Upper lobe of left lung (tissue), 6 donors: ENCODE measurements at regions not wholly inside any gene's neighbourhood (a gene's known extent, or its start where the extent isn't known, plus 50 kb on each side); places are given as distances from the start of the nearest gene placed in this dataset.

ENCODE experiments used
- ATAC-seq, 2 donors: fragments of 200-7000 bp; cut with Tn5 transposase; one replicate each; pipeline ENCODE4 v1.9.1; 2022; ENCODE audit warnings: mild to moderate bottlenecking in 2 of 2, moderate library complexity in 2 of 2; ENCODE audit not compliant: low FRiP score in 2 of 2
- DNase-seq, 2 donors: peaks; one replicate each; pipeline ENCODE4 v3.0.0-alpha.2; 2019 to 2020
- H3K27ac ChIP-seq, 4 donors: fragments of 200-600 bp; sonication (generic); one replicate each; pipeline ENCODE4 v1.5.1; 2016 to 2019
- H3K27me3 ChIP-seq, 4 donors: fragments of 200-600 bp; sonication (generic); one replicate each; pipeline ENCODE4 v1.5.1; 2017 to 2019
- H3K36me3 ChIP-seq, 4 donors: fragments of 200-600 bp; sonication (generic); one replicate each; pipeline ENCODE4 v1.5.1; 2016 to 2019
- H3K4me1 ChIP-seq, 4 donors: fragments of 200-600 bp; sonication (generic); one replicate each; pipeline ENCODE4 v1.5.1; 2018 to 2019
- H3K4me3 ChIP-seq, 4 donors: fragments of 200-600 bp; sonication (generic); one replicate each; pipeline ENCODE4 v1.5.1; 2017 to 2019; ENCODE audit warnings: mild to moderate bottlenecking in 2 of 4, moderate library complexity in 1 of 4
- H3K9me3 ChIP-seq, 4 donors: fragments of 200-600 bp; sonication (generic); one replicate each; pipeline ENCODE4 v1.5.1; 2018 to 2019
- EP300 ChIP-seq, 4 donors: sonication (generic); formaldehyde crosslinking; IDR thresholded peaks; one replicate each; pipeline ENCODE4 v1.5.1; 2017; ENCODE audit warnings: antibody characterized with exemption in 4 of 4, control low read depth in 2 of 4
- POLR2A ChIP-seq, 4 donors: fragments of 450-650 bp; IDR thresholded peaks; one replicate each; pipeline ENCODE4 v1.5.1; 2016 to 2017; ENCODE audit warnings: antibody characterized with exemption in 4 of 4, mild to moderate bottlenecking in 2 of 4
- POLR2AphosphoS5 ChIP-seq, 2 donors: sonication (generic); formaldehyde crosslinking; IDR thresholded peaks; one replicate each; pipeline ENCODE4 v1.5.1; 2017; ENCODE audit warnings: antibody characterized with exemption in 2 of 2
- WGBS, 2 donors: methylation state at CpG; one replicate each; pipeline ENCODE4 v1.1.5; 2017 to 2018; 5-methylcytosine and 5-hydroxymethylcytosine counted together
- TF ChIP-seq, protein P1 (sequence below), 6 experiments: fragments of 450-650 bp in 4 of 6; fragments of 200-600 bp in 2 of 6; sonication (generic) in 2 of 6; IDR thresholded peaks; one replicate each; pipeline ENCODE4 v1.5.1; 2016 to 2019; ENCODE audit warnings: antibody characterized with exemption in 6 of 6
- donor health status: DM: no; HTN: no; CAD: no; lungs with moderate emphysema.
- donor health status: DM: no; HTN: yes; CAD: no; lungs with severe emphysema.

DNA sequence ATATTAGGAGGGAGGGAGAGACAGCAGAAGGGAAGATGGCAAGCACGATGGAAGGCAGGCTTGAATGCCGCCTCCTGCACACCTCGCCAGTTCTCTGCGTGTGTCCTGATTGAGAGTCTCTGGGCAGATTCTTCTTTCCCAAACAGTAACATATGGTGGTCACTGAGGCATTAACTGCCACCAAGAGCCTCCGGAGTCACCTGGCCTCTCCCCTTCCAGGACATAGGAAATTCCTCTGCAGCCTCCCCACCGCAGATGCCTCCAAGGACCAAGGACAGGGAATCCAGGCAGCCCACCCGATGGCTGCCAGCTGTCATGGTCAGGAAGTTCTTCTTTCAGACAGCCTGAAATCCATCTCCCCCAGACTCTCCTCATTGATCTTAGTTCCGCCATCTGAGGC is 149.3 kb downstream of the ENGASE start:
- Histone ChIP-seq H3K4me1 (peaks cover 0 to 12% (median 2%) of the 10 kb centered on the region in 4 donors), H3K27ac (no peak overlapping the region), H3K9me3 (no peaks in the 10 kb centered on the region), H3K4me3 (no peak overlapping the region), H3K27me3 (peaks cover 0 to 31% (median 10%) of the 10 kb centered on the region in 4 donors), H3K36me3 (no peaks in the 10 kb centered on the region)
- no peak for DNase-seq
- WGBS, 2 donors = 52 to 71% methylated on average over 8 of the region's 8 CpGs
- TF ChIP-seq, protein P1, sequence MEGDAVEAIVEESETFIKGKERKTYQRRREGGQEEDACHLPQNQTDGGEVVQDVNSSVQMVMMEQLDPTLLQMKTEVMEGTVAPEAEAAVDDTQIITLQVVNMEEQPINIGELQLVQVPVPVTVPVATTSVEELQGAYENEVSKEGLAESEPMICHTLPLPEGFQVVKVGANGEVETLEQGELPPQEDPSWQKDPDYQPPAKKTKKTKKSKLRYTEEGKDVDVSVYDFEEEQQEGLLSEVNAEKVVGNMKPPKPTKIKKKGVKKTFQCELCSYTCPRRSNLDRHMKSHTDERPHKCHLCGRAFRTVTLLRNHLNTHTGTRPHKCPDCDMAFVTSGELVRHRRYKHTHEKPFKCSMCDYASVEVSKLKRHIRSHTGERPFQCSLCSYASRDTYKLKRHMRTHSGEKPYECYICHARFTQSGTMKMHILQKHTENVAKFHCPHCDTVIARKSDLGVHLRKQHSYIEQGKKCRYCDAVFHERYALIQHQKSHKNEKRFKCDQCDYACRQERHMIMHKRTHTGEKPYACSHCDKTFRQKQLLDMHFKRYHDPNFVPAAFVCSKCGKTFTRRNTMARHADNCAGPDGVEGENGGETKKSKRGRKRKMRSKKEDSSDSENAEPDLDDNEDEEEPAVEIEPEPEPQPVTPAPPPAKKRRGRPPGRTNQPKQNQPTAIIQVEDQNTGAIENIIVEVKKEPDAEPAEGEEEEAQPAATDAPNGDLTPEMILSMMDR (IDR thresholded peaks at IDR 0.05) = no peak
- TF ChIP-seq POLR2AphosphoS5 (IDR thresholded peaks at IDR 0.05) (no peak), POLR2A (IDR thresholded peaks at IDR 0.05) (no peak), EP300 (IDR thresholded peaks at IDR 0.05) (no peak)
- no peak for ATAC-seq

DNA sequence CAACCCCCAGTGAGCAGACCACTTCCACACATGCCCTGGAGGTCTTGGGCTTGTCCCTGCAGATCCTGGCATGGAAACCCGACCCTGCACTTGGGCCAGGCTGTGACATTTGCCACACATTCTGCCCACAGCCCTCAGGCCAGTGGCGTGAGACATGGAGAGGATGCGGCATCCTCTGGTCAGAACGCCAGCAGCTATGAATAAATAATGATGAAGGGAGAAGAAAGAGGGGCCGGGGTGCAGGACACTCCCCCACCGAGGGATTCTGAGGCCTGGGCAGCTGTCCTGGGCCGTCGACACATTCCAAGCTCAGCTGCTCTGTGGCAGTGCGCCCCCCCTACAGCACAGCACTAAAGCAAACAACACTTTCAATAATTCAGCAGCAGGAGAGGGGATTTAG is 148.8 kb downstream of the ENGASE start:
- 41 to 51% methylated on average over 9 of the region's 9 CpGs for WGBS, 2 donors
- Histone ChIP-seq H3K27me3 (peaks cover 0 to 31% (median 10%) of the 10 kb centered on the region in 4 donors), H3K9me3 (no peaks in the 10 kb centered on the region), H3K27ac (no peak overlapping the region), H3K4me1 (peaks cover 0 to 12% (median 2%) of the 10 kb centered on the region in 4 donors), H3K4me3 (no peak overlapping the region), H3K36me3 (no peaks in the 10 kb centered on the region)
- ATAC-seq (no peak), DNase-seq (no peak)
- TF ChIP-seq EP300 (IDR thresholded peaks at IDR 0.05) (no peak), POLR2AphosphoS5 (IDR thresholded peaks at IDR 0.05) (no peak)
- TF ChIP-seq, protein P1 (IDR thresholded peaks at IDR 0.05) = no peak

DNA sequence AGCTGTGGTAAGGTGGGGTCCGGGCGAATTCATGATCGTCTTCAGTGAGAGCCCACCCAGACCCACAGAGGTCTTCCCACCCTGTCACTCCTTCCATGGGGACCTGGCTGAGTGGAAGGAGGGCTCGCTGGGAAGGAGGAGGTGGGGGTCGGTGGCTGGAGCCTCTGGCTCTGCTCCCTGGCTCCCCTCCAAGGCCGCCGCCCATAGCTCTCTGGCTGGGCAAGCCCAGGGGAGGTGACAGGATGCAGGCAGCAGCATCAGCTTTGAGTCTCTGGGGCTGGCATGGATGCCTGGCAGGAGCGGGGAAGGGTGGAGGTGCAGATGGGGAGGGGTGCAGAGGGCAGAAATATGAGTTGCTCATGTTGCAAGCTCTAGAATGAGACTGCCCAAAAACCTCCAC is 147.0 kb downstream of the ENGASE start:
- H3K27ac ChIP-seq = no peak overlapping the region
- DNase-seq = no peak
- H3K9me3 ChIP-seq = no peaks in the 10 kb centered on the region
- WGBS, 2 donors = 63 to 80% methylated on average over 1 to 7 of the region's 8 CpGs
- H3K4me1 ChIP-seq = peaks cover 0 to 12% (median 2%) of the 10 kb centered on the region in 4 donors
- H3K4me3 ChIP-seq = no peak overlapping the region
- peaks cover 0 to 31% (median 11%) of the 10 kb centered on the region in 4 donors for H3K27me3 ChIP-seq
- H3K36me3 ChIP-seq = no peaks in the 10 kb centered on the region
- TF ChIP-seq, protein P1 (IDR thresholded peaks at IDR 0.05) = no peak
- TF ChIP-seq POLR2A (IDR thresholded peaks at IDR 0.05) = no peak
- no peak for TF ChIP-seq EP300 (IDR thresholded peaks at IDR 0.05)
- no peak for TF ChIP-seq POLR2AphosphoS5 (IDR thresholded peaks at IDR 0.05)
- no peak for ATAC-seq

DNA sequence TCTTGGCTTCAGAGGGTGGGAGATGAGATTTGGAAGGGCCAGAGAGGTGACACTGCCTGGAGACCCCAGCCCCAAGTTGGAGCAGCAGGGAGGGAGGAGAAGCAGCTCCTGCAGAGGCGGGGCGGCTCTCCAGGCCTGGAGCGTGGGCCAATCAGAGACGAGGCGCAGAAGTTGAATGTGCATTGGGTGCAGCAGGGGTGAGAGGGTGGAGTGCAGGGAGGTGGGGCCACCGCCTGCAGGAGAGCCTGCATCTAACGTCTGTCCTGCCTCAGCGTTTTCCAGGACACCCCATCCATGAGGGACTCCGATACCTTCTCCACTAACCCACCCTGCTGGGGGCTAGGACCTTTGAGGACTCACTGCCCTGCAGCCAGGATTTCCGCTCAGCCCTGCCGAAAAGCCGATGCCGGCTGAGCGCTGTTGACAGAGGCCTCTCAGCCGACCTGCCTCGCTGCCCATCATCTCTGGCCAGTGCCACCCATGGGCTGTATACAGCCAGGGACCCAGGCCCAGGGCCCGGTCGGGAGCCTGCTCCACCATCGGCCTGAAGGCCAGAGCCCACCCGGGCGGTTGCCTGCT is 146.2 kb downstream of the ENGASE start:
- no peaks in the 10 kb centered on the region for H3K9me3 ChIP-seq
- H3K4me3 ChIP-seq = no peak overlapping the region
- TF ChIP-seq, protein P1 (IDR thresholded peaks at IDR 0.05) = no peak
- no peak for TF ChIP-seq EP300 (IDR thresholded peaks at IDR 0.05)
- no peak for TF ChIP-seq POLR2AphosphoS5 (IDR thresholded peaks at IDR 0.05)
- no peak for TF ChIP-seq POLR2A (IDR thresholded peaks at IDR 0.05)
- H3K36me3 ChIP-seq = no peaks in the 10 kb centered on the region
- ATAC-seq = no peak
- H3K4me1 ChIP-seq = peaks cover 0 to 12% (median 2%) of the 10 kb centered on the region in 4 donors
- H3K27ac ChIP-seq = no peak overlapping the region
- peaks cover 0 to 35% (median 11%) of the 10 kb centered on the region in 4 donors for H3K27me3 ChIP-seq
- no peak for DNase-seq
- 7 to 19% methylated on average over 5 to 15 of the region's 21 CpGs for WGBS, 2 donors

DNA sequence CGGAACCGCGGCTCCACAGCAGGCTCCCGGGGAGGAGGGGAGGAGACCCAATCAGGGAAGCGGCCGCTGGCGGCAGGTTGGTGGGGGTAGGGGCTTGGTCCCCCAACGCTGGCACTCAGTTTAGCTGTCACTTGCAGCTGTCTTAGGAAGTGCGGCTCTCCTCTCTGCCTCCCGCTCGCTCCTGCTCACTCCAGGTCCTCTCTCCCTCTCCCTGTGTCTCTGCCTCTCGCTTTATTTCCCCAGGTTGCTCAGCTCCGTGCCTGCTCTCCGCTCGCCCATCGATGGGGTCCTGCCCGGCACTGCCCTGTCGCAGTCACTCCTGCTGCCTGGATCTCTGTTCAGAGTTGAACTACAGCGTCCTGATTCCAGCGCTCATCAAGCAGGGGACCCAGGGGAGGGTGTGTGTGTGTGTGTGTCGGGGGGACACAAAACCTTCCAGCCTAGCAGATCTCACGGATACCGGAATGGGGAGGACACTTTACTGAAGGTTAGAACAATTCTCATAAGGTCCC is 145.6 kb downstream of the ENGASE start:
- WGBS, 2 donors = 2 to 3% methylated on average over 16 to 23 of the region's 23 CpGs
- Histone ChIP-seq H3K9me3 (no peaks in the 10 kb centered on the region), H3K4me3 (no peak overlapping the region), H3K4me1 (peaks cover 0 to 12% (median 2%) of the 10 kb centered on the region in 4 donors), H3K27ac (no peak overlapping the region), H3K27me3 (peaks cover 0 to 35% (median 11%) of the 10 kb centered on the region in 4 donors), H3K36me3 (no peaks in the 10 kb centered on the region)
- no peak for DNase-seq
- TF ChIP-seq EP300 (IDR thresholded peaks at IDR 0.05) (no peak), POLR2A (IDR thresholded peaks at IDR 0.05) (no peak), POLR2AphosphoS5 (IDR thresholded peaks at IDR 0.05) (no peak)
- TF ChIP-seq, protein P1 (IDR thresholded peaks at IDR 0.05) = no peak
- ATAC-seq = no peak
